Transverse colon (tissue), 4 donors: ENCODE measurements at regions not wholly inside any gene's neighbourhood (a gene's known extent, or its start where the extent isn't known, plus 50 kb on each side); places are given as distances from the start of the nearest gene placed in this dataset.

Experiments
- CTCF ChIP-seq, 5 experiments: fragments of 200-600 bp in 3 of 5; fragments of 450-650 bp in 2 of 5; sonication (generic) in 3 of 5; IDR thresholded peaks; 1 replicate in 2 of 5; 2 replicates in 3 of 5; pipeline ENCODE4 v1.5.1; 2016 to 2017; ENCODE audit warnings: antibody characterized with exemption in 5 of 5, inconsistent platforms in 3 of 5, mild to moderate bottlenecking in 2 of 5, moderate library complexity in 1 of 5
- EP300 ChIP-seq: sonication (generic); formaldehyde crosslinking; IDR thresholded peaks from one replicate; pipeline ENCODE4 v1.6.1; 2017; ENCODE audit warnings: antibody characterized with exemption, low read depth
- POLR2A ChIP-seq: fragments of 450-650 bp; IDR thresholded peaks from one replicate; pipeline ENCODE4 v1.6.1; 2016; ENCODE audit warnings: antibody characterized with exemption, mild to moderate bottlenecking, moderate library complexity
- POLR2AphosphoS5 ChIP-seq, 3 donors: sonication (generic); formaldehyde crosslinking; IDR thresholded peaks; one replicate each; pipeline ENCODE4 v1.6.1; 2016; ENCODE audit warnings: antibody characterized with exemption in 3 of 3

DNA sequence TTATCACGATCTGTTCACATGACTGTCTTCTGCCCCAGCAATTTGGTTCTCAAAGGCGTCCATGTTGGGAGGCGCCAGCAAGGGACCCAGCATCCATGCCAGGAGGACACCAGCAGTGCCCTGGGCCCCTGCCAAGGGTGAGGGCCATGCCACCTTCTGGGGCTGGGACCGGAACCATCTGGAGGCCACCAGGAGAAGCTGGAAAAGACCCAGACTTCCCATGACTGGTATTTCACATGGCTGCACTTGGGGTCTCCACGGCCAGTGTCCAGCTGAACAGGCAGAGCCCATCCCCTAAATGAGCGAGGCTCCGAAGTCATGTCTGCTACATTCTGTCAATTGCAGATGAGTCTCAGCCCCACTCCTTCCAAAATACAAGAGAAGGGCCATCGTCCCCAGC, 306.8 kb upstream of the HS6ST1 start:
- TF ChIP-seq POLR2AphosphoS5 (IDR thresholded peaks at IDR 0.05) (no peak), EP300 (no peak), CTCF (IDR thresholded peaks at IDR 0.05) (no peak), POLR2A (no peak)
